NCI-H1436 (cell line): ENCODE measurements at regions not wholly inside any gene's neighbourhood (a gene's known extent, or its start where the extent isn't known, plus 50 kb on each side); places are given as distances from the start of the nearest gene placed in this dataset.
A peak's percentile ranks its signal among the peaks of the same experiment; 100 is the strongest.
"Not testable (repeated sequence)": the region's sequence is repeated elsewhere in the genome, so short reads cannot be mapped to it uniquely, and the experiment has no call there.

ENCODE experiments used
- DNase-seq: peaks from one replicate; lab custom pipeline; 2025; lab: John Stamatoyannopoulos, UW

DNA sequence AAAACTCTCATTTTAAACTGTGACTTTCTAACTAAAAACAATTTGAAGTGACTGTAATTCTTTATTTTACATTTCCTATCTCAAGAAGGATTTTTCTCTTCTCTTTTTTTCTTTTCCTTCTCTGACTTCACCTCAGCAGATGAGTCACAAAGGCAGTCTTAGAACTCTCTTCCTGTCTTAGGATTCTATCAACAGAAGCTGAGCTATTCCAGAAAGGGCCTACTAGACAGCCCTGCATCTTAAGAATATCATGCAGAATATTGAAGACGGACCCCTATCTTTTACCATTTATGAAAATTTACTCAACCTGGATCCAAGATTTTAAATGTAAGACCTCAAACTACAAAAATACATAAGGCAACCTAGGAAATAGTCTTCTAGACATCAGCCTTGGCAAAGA lies 365.7 kb upstream of the SEMA3C start:
- no peak for DNase-seq

DNA sequence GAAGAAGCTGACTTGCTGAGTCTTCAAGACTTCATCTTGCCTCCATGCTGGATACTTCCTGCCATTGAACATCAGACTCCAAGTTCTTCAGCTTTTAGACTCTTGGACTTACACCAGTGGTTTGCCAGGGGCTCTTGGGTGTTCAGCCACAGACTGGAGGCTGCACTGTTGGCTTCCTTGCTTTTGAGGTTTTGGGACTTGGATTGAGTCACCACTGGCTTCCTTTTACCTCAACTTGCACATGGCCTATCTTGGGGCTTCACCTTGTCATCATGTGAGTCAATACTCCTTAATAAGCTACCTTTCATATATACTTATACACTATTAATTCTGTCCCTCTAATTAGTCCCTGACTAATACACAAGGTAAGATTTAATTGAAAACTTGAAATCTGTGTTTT lies 361.7 kb upstream of the SEMA3C start:
- DNase-seq: no peak

DNA sequence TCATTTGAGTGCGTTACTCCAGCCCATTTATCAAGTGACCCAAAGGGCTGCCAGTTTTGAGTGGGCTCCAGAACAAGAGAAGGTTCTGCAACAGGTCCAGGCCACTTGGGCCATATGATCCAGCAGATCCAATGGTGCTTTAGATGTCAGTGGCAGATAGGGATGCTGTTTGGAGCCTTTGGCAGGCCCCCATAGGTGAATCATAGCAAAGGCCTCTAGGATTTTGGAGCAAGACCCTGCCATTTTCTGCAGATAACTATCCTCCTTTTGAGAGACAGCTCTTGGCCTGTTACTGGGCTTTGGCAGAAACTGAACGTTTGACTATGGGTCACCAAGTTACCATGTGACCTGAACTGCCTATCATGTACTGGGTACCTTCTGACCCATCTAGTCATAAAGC lies 358.8 kb upstream of the SEMA3C start:
- no peak for DNase-seq

DNA sequence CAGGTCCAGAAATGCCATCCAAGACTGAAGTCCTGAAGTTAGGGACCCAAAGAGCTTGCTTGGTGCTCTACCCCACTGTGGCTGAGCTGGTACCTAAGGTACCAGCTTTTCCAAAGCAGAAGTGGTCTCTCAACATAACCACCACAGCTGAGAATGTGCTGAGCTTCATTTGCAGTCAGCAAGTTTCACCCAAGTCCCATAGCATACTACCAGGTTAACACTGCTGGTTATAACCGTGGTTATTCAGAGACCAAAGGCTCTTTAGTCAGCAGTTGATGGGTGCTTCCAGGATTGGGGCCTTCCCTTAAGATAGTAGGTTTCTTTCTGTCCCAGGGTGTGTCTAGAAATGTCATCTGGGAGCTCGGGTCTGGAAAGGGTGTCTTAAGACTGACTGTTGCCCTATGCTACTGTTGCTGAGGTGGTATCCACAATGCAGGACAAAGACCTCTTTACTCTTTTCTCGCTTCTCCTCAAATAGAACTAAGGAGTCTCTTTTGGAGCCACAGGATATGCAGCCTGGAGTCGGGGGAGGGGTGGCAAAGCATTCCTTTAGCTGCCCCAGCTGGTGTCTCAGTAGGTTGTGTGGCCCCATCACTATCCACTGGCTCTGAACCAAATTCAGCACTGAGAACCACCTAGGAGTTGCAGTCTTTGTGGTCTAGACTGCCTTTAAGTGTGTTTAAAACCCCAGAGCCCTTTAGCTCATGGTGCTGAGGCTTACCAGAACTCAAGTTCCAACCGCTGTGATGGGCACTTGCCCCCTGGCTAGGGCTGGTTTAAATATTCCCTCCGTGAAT lies 354.9 kb upstream of the SEMA3C start:
- no peak for DNase-seq

DNA sequence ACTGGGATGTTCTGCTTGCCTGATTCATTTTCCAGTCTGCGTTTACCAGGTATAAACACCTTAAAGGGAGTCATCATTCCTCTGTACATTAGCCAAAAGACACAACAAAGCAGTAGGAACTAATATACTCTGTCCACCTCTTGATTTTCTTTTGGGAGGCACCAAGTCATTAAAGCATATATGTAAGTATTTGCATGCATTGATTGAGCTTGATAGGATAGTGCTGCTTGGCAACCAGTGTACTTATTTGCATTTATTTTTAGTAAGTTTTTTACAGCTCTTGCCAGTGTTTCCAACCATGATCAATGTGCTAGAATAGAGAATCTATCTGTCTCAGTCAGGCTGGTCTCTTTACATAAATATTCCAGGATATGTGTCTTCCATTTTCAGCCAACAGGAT lies 353.3 kb upstream of the SEMA3C start:
- no peak for DNase-seq

DNA sequence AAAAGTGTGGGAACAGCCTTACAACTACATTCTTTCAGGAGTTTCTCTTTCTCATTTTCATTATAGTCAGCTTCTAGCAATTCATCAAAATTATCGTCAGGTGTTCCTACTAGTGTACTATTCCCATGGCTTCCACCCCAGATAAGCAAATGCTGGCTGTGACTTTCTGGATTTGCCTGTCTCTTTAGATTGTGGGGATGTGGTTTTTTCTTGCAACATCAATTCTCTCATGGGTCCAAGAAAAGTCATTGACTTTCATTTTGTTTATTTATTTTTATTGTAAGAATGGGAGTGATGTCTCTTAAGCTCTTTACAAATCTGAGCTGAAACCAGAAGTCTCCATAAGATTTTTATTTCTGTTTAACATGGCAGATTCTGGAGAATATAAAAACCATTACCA lies 349.7 kb upstream of the SEMA3C start:
- DNase-seq: no peak

DNA sequence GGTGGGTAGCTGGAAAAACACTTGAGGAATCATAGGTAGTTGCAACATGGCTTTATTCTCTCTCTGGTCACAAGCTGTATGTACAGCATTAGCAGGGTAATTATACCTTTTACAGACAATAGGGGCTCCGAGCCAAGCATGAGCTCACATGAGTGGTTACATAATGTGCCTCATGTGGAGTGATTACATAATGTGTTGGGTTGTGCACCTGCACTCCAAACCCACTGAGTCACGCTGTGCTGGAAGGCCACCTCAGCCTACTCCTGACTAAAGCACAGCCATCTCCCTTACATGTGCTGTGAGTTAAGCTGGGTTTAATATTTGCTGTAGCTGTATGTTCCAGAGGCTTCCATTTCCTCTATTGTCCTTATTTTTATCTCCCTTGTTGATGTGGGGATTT lies 348.7 kb upstream of the SEMA3C start:
- no peak for DNase-seq

DNA sequence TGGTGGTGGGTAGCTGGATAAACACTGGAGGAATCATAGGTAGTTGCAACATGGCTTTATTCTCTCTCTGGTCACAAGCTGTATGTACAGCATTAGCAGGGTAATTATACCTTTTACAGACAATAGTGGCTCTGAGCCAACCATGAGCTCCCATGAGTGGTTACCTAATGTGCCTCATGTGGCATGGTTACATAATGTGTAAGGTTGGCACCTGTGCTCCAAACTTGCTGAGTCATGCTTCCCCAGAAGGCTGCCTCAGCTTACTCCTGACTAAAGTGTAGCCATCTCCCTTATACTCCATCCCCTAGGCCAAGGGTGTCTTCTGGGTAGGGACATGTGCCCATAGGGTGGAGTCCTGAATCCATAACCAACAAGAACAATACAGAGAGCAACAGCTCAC lies 345.3 kb upstream of the SEMA3C start:
- DNase-seq: peak; percentile 8

DNA sequence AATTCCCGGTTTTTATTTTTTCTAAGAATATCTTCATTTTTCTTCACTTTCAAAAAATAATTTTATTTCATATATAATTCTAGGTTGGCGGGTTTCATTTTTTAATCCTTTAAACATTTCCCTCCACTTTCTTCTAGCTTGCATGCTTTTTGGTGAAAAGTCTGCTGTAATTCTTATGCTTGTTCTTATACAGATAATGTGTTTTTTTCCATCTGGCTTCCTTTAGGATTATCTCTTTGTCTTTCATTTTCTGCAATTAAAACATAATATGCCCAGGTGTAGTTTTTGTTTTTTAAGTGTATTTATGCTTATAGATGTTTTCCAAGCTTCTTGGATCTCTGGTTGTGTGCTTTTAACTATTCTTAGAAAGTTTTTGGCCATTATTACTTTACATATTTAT lies 341.3 kb upstream of the SEMA3C start:
- no peak for DNase-seq

DNA sequence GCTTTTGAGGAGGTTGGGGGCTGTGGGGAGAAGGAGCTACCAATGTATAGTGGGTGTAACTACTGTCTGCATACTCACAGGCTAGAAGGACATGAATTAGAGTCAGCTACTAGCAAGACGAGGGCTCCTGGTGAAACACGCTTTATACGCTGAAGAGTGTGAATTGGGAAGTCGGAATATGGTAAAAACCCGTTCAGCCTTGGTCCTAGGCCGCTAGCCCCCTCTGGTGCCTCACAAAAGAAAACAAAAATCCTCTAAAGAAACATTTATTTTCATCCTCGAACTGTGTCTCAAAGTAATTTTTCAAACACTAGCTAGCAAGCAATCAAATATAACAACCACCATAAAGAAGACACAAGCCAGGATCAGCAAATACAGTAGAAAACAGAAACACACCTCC lies 338.1 kb upstream of the SEMA3C start:
- DNase-seq: no peak

DNA sequence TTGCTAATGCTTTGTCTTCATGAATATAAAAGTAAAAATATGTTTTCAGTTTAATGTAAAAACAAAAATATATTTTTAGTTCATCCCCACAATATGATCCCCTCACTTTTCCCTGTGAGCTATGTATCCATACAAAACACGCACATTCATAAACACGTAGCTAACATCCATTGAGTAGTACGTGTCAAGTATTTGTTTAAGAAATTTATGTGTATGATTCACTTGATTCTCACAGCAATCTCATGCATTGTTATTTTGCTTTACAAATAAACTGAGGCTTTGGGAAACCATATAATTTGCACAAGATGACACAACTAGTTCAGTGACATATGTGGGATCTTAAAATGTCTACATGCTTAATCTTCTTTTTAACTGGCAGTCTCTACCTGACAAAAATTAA lies 329.6 kb upstream of the SEMA3C start:
- no peak for DNase-seq

DNA sequence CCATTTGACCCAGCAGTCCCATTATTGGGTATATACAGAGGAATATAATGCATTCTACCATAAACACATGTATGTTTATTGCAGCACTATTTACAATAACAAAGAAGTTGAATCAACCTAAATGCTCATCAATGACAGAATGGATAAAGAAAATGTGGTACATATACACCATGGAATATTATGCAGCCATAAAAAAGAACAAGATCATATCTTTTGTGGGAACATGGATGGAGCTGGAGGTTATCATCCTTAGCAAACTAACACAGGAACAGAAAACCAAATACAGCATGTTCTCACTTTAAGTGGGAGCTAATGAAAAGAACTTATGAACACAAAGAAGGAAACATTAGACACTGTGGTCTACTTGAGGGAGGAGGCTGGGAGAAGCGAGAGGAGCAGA lies 328.5 kb upstream of the SEMA3C start:
- not testable (repeated sequence) for DNase-seq

DNA sequence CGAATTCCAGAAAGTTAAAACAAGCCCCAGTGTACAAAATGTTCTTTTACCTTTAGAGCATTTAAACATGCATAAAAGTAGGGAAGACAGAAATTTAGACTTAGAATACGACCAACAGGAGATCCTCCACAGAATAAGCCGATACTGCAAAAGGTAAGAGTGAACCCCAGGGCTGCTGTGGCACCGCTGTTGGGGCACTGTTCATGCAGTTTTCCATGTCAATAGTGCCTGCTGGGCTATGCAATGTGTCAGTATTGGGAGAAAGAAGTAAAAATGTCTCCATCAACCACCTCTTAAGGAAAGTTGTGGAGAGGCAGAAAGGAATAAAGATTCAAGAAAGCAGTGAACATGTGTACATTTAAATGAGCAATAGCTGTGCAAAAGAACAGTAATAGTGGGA lies 326.5 kb upstream of the SEMA3C start:
- DNase-seq: no peak

DNA sequence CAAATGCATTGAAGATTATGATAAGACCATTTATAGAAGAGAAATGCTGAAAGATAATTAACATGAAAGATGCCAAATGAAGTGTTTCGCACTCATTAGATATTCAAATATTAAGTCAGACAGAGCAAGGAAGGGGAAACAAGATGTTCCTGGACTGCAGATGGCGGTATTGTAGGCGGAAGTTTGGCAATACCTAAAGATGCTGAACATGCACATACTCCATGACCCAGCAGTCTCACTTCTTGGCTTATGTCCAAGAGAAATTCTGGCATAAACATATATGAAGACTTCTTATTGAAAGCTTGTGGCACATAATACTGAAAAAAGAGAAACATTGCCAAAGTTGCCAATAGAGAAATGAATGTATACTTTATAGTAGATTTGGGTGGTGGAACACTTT lies 325.4 kb upstream of the SEMA3C start:
- no peak for DNase-seq

DNA sequence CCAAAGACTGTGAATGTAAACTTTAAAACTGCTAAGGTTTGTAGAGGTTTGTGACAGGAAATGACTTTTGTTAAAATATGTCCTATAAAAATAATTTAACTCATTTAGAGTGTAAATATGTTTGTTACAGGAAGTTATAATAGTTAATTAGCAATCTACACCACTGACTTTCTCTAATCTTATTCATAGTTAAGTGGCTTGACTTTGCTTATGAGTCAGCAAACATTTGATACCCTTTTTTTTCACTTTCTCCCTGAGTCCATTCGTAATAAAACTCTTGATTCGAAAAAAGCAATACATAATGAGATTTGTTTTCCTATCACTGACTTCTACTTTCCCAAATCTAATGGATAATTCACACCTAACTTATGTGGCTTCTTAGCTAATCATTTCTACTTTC lies 317.7 kb upstream of the SEMA3C start:
- no peak for DNase-seq

DNA sequence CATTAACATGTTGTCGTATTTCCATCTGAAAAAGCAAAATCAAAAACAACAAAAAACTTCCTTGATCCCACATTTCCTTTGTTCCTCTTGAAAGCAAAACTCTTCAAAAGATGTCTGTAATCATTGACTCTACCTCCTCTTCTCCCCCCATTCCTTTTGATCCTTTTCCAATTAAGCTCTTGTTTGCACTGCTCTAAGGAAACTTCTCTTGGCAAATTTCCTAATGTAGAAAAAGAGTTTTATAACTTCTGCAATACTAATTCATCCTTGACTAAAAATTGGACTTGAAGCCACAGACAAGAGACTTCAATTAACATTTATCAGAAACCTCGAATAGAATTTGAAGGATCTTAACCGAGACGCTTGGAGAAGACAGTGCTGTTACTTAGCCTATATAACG lies 317.1 kb upstream of the SEMA3C start:
- DNase-seq: no peak

DNA sequence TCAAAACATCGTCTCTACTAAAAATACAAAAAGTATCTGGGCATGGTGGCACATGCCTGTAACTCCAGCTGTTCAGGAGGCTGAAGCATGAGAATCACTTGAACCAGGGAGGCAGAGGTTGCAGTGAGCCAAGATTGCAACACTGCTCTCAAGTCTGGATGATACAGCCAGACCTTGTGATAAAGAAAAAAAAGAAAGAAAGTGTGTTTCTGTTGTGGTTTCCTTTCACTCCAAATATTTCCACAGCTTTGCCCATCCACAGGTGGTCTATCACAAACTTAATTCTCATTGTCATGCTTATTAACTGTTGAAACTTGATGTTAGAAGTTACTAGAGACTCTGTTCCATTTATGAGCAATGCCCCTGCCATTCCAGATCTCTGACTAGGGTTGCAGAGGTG lies 316.0 kb upstream of the SEMA3C start:
- no peak for DNase-seq

DNA sequence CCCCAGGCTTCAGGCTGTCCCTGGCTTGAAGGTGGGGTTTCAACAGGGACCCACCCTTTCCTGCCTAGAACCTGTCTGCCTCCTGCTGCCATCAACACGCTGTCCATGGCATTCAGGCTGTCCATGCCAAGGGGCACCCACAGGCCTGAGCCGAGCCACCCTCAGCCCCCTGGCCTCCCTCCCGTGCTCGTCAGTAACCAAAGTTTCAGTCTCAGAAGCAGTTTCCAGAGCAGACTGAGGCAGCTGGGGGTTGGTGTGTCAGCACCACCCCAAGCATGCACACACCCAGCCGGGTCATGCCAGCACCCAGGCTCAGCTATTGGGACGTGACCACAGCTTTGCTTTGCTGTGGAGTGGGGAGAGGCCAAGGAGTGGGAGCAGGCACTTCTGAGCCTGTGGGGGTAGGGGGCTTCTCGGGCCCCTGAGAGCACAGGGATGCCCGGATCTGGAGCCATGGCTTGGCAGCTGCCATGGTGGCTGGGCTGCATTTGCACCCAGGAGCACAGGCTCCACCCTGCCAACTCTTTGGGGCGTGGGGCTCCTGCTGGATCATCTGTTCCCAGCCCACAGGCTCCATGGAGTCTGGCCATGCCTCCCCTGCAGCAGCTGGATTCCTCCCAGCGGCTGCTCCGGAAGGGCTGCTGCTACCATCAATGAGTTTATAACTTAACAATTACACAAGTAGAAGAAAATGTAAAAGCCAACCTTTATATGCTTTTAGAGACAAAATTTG lies 314.5 kb upstream of the SEMA3C start:
- DNase-seq: no peak

DNA sequence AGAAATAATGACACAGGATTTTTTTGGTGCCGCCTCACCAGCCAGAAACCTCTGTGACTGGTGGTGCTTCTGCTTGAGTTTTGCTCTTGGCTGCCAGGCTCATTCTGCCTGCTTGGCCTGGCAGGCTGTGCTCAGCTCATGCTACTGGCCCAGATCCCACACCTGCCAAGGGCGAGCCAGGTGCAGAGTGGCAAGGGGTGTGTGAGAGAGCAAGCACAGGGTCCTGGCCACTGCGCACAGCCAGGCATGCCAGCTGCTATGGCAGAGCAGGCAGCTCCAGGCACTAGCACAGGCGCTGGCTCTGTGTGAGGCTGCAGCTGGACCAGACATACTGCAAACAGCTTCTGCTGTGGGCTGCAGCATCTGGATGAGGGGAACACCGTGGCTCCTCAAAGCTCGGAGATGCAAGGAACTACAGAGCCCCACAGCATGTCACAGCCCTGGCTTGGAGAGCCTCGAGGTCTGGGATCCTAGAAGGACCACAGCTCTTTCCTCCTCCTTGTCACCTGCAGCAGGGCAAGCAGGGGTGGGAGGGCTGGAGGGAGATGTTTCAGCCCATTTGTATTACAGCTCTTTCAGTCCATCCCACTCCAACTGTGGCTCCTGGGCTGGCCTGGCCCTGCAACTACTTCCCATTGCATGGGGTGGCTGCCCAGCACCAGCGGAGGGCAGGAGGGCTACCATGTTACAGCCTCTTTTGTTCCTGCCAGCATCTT lies 313.4 kb upstream of the SEMA3C start:
- no peak for DNase-seq

DNA sequence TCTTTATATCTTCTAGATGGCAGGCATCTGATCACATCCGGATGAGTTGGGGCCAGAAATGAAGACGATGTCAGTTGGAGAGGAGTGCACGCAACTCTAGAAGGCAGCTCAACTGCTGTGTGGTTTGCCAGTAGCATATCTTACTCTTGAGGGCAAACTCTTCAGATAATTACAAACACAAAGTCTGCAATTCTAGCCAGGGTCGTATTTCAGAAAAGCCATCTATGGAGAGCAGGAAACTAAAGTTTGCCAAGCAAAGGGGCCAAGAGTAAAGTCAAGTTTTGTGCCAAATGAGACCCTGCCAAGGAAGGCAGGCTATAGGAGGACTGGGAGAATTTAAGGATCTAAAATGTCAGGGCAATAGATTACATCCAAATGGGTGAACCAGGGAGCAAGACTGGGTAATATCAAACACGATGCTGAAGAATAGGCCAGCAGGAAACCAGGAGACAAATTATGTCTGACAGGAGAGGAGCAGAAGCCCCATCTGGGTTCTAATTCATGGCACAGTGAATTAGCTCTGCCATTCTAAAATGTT lies 312.5 kb upstream of the SEMA3C start:
- DNase-seq: no peak

DNA sequence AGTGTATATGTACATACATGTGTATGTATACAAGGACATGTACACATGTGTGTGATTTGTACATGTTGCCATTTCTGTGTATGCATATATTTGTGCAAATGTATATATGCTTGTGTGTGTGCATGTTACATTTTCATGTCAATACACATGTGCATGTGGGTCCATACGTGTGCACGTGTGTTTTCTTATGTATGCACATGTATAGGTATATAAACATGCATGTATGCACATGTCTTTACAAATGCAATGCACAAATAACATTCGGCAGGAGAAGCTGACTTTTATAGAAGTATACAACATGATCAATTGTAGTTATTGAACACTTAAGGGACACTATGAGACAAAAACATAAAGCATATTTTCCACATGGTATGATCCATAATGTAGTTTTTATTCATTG lies 307.4 kb upstream of the SEMA3C start:
- DNase-seq: no peak

DNA sequence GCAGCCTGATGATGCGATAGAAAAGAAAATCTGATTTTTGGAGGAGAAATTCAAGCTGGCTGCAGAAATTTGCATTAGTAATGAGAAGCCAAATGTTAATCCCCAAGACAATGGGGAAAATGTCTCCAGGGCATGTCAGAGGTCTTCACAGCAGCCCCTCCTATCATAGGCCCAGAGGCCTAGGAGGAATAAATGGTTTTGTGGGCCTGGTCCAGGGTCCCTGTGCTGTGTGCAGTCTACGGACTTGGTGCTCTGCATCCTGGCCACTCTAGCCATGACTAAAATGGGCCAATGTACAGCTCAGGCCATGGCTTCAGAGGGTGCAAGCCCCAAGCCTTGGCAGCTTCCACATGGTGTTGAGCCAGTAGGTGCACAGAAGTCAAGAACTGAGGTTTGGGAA lies 303.8 kb upstream of the SEMA3C start:
- DNase-seq: not testable (repeated sequence)
